Kidney (tissue), 13 donors: ENCODE measurements at regions not wholly inside any gene's neighbourhood (a gene's known extent, or its start where the extent isn't known, plus 50 kb on each side); places are given as distances from the start of the nearest gene placed in this dataset.

Experiments used
- DNase-seq, 5 donors: peaks; one replicate each; pipeline ENCODE4 v3.0.0-alpha.2; 2013 to 2020
- FAIRE-seq: peaks from 2 replicates; lab custom pipeline; 2012; peaks lifted over from hg19 to GRCh38; lab: Jason Lieb, UNC
- H3K27ac ChIP-seq, 2 donors: one replicate each; pipeline ENCODE4 v1.7.0; 2013; ENCODE audit warnings: low read depth in 2 of 2, low read length in 2 of 2, inconsistent platforms in 1 of 2
- H3K27me3 ChIP-seq: one replicate; pipeline ENCODE4 v1.7.1; 2013; ENCODE audit warnings: low read length, inconsistent platforms; ENCODE audit not compliant: control insufficient read depth, insufficient read depth
- H3K36me3 ChIP-seq, 3 donors: one replicate each; pipeline versions ENCODE4 v1.7.0 to v1.7.1; 2013; ENCODE audit warnings: low read length in 3 of 3, control low read depth in 1 of 3, inconsistent platforms in 1 of 3; ENCODE audit not compliant: insufficient read depth in 3 of 3, control insufficient read depth in 2 of 3
- H3K4me1 ChIP-seq, 3 donors: one replicate each; pipeline versions ENCODE4 v1.7.0 to v1.7.1; 2013; ENCODE audit warnings: low read length in 3 of 3, inconsistent platforms in 1 of 3, low read depth in 1 of 3; ENCODE audit not compliant: control insufficient read depth in 2 of 3, insufficient read depth in 2 of 3
- H3K4me3 ChIP-seq, 3 donors: one replicate each; pipeline versions ENCODE4 v1.7.0 to v1.8.1; 2013; ENCODE audit warnings: low read length in 3 of 3, control low read depth in 1 of 3, inconsistent platforms in 1 of 3
- H3K9ac ChIP-seq, 3 donors: one replicate each; pipeline versions ENCODE4 v1.7.0 to v1.7.1; 2013; ENCODE audit warnings: low read length in 3 of 3, control low read depth in 1 of 3, inconsistent platforms in 1 of 3
- H3K9me3 ChIP-seq, 3 donors: one replicate each; pipeline versions ENCODE4 v1.7.0 to v1.7.1; 2013; ENCODE audit warnings: low read length in 3 of 3, control low read depth in 1 of 3, inconsistent platforms in 1 of 3; ENCODE audit not compliant: control insufficient read depth in 2 of 3, insufficient read depth in 1 of 3
- CTCF ChIP-seq: IDR thresholded peaks from 3 replicates; pipeline ENCODE4 v1.5.1; 2012; ENCODE audit warnings: mild to moderate bottlenecking, moderate library complexity, borderline replicate concordance; ENCODE audit not compliant: insufficient read depth; ENCODE audit errors: extremely low read depth
- intact Hi-C: fragments of 100-400 bp; cut with DNase I; formaldehyde crosslinking; loops from one replicate; pipeline ENCODE4 v1.11.1; 2022
- donor health status: control.
- donor health status: control.
- donor health status: control.
- donor health status: control.
- donor health status: control.
- donor health status: DM: yes; HTN: yes; CAD: no.
- donor health status: Normal renal cell carcinoma (clear cell type).

DNA sequence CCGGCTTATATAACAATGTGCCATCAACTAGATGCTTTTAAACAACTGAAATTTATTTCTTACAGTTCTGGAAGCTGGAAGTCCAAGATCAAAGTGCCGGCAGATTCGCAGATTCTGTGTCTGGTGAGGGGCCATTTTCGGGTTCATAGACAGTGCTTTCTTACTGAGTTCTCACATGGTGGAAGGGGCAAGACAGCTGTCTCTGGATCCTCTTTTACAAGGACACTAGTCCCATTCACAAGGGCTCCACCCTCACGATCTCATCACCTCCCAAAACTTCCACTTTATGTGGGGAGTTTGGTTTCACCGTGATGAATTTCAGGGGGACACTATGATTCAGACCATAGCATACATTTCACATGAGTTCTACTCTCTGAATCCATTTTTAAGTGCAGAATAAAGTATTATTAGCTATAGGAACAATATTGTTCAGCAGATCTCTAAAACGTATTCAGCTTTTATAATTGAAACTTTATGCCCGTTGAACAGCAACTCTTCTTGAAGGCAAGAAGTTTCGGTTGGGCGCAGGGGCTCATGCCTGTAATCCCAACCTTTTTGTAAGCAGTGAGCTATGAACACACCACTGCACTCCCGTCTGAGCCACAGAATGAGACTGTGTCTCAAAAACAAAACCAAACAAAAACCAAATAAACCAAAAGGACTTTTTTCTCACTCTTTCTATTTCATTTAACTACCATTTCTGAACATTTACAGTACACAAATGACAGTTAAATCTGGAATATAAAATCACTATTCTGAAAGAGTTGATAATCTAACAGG is 502.8 kb downstream of the CMPK2 start:
- TF ChIP-seq CTCF, result no peak
- FAIRE-seq (no peak), DNase-seq (no peak)
- Histone ChIP-seq H3K36me3 (no peaks in the 10 kb centered on the region), H3K9ac (no peak overlapping the region), H3K4me1 (no peaks in the 10 kb centered on the region), H3K9me3 (no peaks in the 10 kb centered on the region), H3K27me3 (no peaks in the 10 kb centered on the region), H3K4me3 (no peak overlapping the region), H3K27ac (no peak overlapping the region)
- intact Hi-C loops, result no loop called here

DNA sequence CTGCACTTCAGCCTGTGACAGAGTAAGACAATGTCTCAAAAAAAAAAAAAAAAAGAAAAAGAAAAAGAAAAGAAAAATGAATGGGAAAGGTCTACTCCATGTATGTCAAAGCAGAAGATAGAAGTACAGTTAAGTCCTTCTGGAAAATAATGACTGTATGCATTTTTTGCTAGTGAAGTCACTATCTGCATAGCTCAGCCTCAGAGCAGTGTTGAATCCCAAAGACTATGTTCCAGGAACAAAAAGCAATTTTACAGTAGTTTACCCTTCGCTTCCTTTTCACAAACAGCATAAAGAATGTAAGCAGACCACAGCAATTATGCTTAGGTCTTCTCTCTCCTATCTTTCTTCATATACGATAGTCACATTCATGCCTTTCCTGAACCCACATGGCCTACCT is 497.4 kb downstream of the CMPK2 start:
- DNase-seq, result no peak
- Histone ChIP-seq H3K4me3 (no peak overlapping the region), H3K9me3 (no peaks in the 10 kb centered on the region), H3K36me3 (no peaks in the 10 kb centered on the region), H3K4me1 (no peaks in the 10 kb centered on the region), H3K9ac (no peak overlapping the region), H3K27me3 (no peaks in the 10 kb centered on the region), H3K27ac (no peak overlapping the region)
- no peak for FAIRE-seq
- TF ChIP-seq CTCF, result no peak
- intact Hi-C loops, result no loop called here

DNA sequence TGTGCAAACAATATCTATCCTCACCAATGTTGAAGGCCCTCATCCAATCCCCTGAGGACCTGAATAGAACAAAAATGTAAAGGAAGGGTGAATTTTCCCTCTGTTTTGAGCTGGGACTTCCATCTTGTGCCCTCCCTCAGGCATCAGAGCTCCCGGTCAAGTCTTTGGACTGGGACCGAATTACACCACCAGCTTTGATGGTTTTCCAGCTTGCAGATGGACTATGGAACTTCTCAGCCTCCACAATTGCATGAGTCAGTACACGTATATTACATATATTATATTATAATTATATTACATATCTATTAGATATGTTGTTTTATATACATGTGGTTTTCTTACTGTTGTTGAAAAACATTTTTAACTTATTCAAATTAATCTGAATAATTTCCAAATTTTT is 496.4 kb downstream of the CMPK2 start:
- no peak overlapping the region for H3K27ac ChIP-seq
- DNase-seq (no peak), FAIRE-seq (no peak)
- intact Hi-C loops, result no loop called here
- H3K27me3 ChIP-seq, result no peaks in the 10 kb centered on the region
- H3K4me1 ChIP-seq, result no peaks in the 10 kb centered on the region
- H3K9ac ChIP-seq, result no peak overlapping the region
- H3K4me3 ChIP-seq, result no peak overlapping the region
- no peaks in the 10 kb centered on the region for H3K36me3 ChIP-seq
- H3K9me3 ChIP-seq, result no peaks in the 10 kb centered on the region
- no peak for TF ChIP-seq CTCF
